ENCODE measurements at regions not wholly inside any gene's neighbourhood (a gene's known extent, or its start where the extent isn't known, plus 50 kb on each side); places are given as distances from the start of the nearest gene placed in this dataset.

DNA sequence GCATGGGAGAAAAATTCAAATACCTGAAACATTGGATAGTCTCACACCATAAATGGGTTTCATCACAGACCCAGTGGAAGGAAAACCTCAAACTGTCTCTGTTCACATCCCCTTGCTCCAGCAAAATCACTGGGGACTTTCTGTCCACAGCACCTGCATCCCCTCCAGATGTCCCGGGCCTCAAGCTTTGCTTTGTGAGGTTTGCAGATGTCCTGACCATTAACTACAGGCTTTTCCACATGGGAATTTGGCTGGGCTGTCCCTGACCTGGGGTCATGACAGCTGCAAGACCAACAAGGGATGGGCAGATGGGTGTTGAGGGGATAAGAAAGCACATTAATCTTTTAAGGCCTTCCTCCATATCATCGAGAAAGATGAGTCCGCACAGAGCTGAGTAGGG is 427.9 kb downstream of the TXNL1 start:
- WGBS, 2 experiments (ENCODE audit: extremely low coverage in 2 of 2, insufficient read length in 1 of 2), result no CpG with 5 or more reads among the region's 3 CpGs
- no peak for ATAC-seq (ENCODE audit: low read depth)
- in situ Hi-C loops (cut with MboI; ENCODE audit: low sequenced_read_pairs) (no loop called here), dilution Hi-C loops (cut with HindIII; ENCODE audit: low sequenced_read_pairs, unreplicated experiment) (no loop called here), intact Hi-C loops (cut with micrococcal nuclease) (no loop called here)
- no peak overlapping the region for H2BK20ac ChIP-seq (ENCODE audit: low read depth, low read length)
- no peak overlapping the region for H3K27ac ChIP-seq (ENCODE audit: insufficient read depth, low read length)
- no peak overlapping the region for H4K91ac ChIP-seq (ENCODE audit: insufficient read depth, low read depth, low read length)
- H3K79me1 ChIP-seq (ENCODE audit: low read depth in 1 of 2, low read length in 2 of 2), result no peaks in the 10 kb centered on the region
- no peak overlapping the region for H3K9ac ChIP-seq (ENCODE audit: low read depth, low read length)
- no peak overlapping the region for H4K5ac ChIP-seq (ENCODE audit: low read depth, low read length)
- no peak overlapping the region for H2BK120ac ChIP-seq (ENCODE audit: low read depth, low read length)
- no TSS peak for BruUV-seq (replicated peaks)
- no peak overlapping the region for H3K18ac ChIP-seq (ENCODE audit: low read depth, low read length)
- H4K20me1 ChIP-seq (ENCODE audit: insufficient read depth, low read length), result no peaks in the 10 kb centered on the region
- H2AK5ac ChIP-seq (ENCODE audit: low read depth, low read length), result peak overlapping the region; percentile 63; the same call in 1 of the 2 replicates
- no peak for TF ChIP-seq CTCF (conservative IDR thresholded peaks at IDR 0.05; ENCODE audit: low read depth, low read length)
- TF ChIP-seq ELK1 (IDR thresholded peaks at IDR 0.05; ENCODE audit: borderline replicate concordance, low read depth, low read length), result no peak
- TF ChIP-seq SMC3 (IDR thresholded peaks at IDR 0.05; ENCODE audit: low read depth, low read length), result no peak
- no peak for TF ChIP-seq RFX5 (IDR thresholded peaks at IDR 0.05; ENCODE audit: low read depth, low read length)
- TF ChIP-seq MAFK (IDR thresholded peaks at IDR 0.05; ENCODE audit: low read depth, low read length), result no peak
- TF ChIP-seq CHD1 (IDR thresholded peaks at IDR 0.05; ENCODE audit: low read depth, low read length), result no peak
- TF ChIP-seq RCOR1 (IDR thresholded peaks at IDR 0.05; ENCODE audit: insufficient replicate concordance, low read length), result no peak
- TF ChIP-seq USF2 (IDR thresholded peaks at IDR 0.05; ENCODE audit: low read depth, low read length), result no peak
- no peak for TF ChIP-seq CEBPB (IDR thresholded peaks at IDR 0.05; ENCODE audit: low read depth, low read length)
- TF ChIP-seq RAD21 (IDR thresholded peaks at IDR 0.05; ENCODE audit: low read length), result no peak
- H3K23ac ChIP-seq (ENCODE audit: low read depth, low read length), result no peak overlapping the region
- H3K4me2 ChIP-seq (ENCODE audit: low read depth, low read length), result no peak overlapping the region
- ChIA-PET POLR2A (ENCODE audit: unreplicated experiment) (no interaction called here), CTCF (interaction anchor here (0.6 kb wide), 1 partner anchor 965 kb away, joined by 3 read pairs; no protein-coding TSS in a partner anchor)
- H3K27me3 ChIP-seq (ENCODE audit: control insufficient read depth, insufficient read depth, low read length), result no peaks in the 10 kb centered on the region
- DNase-seq, result no peak
- no peak overlapping the region for H3K4me3 ChIP-seq (ENCODE audit: insufficient read depth, low read depth, low read length)
- no peak overlapping the region for H3K14ac ChIP-seq (replicated peaks; ENCODE audit: low read depth, low read length)
- no peak overlapping the region for H3K4ac ChIP-seq (ENCODE audit: low read depth, low read length)
- H2AFZ ChIP-seq (replicated peaks; ENCODE audit: low read length, poor library complexity), result no peak overlapping the region
- H2AK9ac ChIP-seq (replicated peaks; ENCODE audit: low read depth, low read length, poor library complexity), result no peak overlapping the region
- H3K56ac ChIP-seq (ENCODE audit: extremely low read depth, insufficient read depth, low read length), result no peak overlapping the region
- no peaks in the 10 kb centered on the region for H3K4me1 ChIP-seq (ENCODE audit: control insufficient read depth, insufficient read depth, low read length)
- no peak overlapping the region for H2BK15ac ChIP-seq (ENCODE audit: low read depth, low read length)
- no peaks in the 10 kb centered on the region for H3K9me3 ChIP-seq (ENCODE audit: control insufficient read depth, insufficient read depth, low read length)
- H4K8ac ChIP-seq (ENCODE audit: low read depth in 2 of 2, low read length in 2 of 2), result no peak overlapping the region
- H3K36me3 ChIP-seq (ENCODE audit: control insufficient read depth, insufficient read depth, low read length), result no peaks in the 10 kb centered on the region
- no peak overlapping the region for H2BK5ac ChIP-seq (ENCODE audit: low read depth, low read length, poor library complexity, severe bottlenecking)
- H3K9me1 ChIP-seq (ENCODE audit: insufficient read depth, low read length), result no peaks in the 10 kb centered on the region

All from IMR-90 (cell line).